HepG2 (cell line): ENCODE measurements at regions not wholly inside any gene's neighbourhood (a gene's known extent, or its start where the extent isn't known, plus 50 kb on each side); places are given as distances from the start of the nearest gene placed in this dataset.

ENCODE experiments used
- ATAC-seq: fragments of 200-7000 bp; cut with Tn5 transposase; 3 replicates; pipeline ENCODE4 v1.9.1; 2020; ENCODE audit warnings: mild to moderate bottlenecking, moderate library complexity
- BruUV-seq: library from RNA; stranded (reverse); fragments of 400-500 nt; replicated peaks from 2 replicates; lab custom pipeline; 2021; lab: Mats Ljungman, UMichigan
- CTCF ChIA-PET: fragments of 300-600 bp; formaldehyde crosslinking; extraction: SDS; loops from one replicate; lab custom pipeline; 2021; ENCODE audit warnings: low total read pairs, inconsistent platforms, low intra/inter-chr PET ratio; lab: Yijun Ruan, JAX
- POLR2A ChIA-PET: fragments of 350-600 bp; sonication (Branson Sonifier 250); formaldehyde crosslinking; loops from one replicate; lab custom pipeline; 2020; ENCODE audit warnings: antibody characterized with exemption, inconsistent platforms; lab: Yijun Ruan, JAX
- DNase-seq: peaks from one replicate; pipeline ENCODE4 v3.0.0-alpha.2; 2015; ENCODE audit warnings: low spot score
- FAIRE-seq: peaks from 3 replicates; lab custom pipeline; 2011; peaks lifted over from hg19 to GRCh38; lab: Jason Lieb, UNC
- H2AFZ ChIP-seq: one replicate; pipeline ENCODE4 v1.6.1; 2011; ENCODE audit warnings: low read length, inconsistent platforms
- H3K27ac ChIP-seq: fragments of 300-600 bp; 3 replicates; pipeline ENCODE4 v1.8.0; 2011; ENCODE audit warnings: mixed run types, mild to moderate bottlenecking, mixed read lengths, low read length, inconsistent platforms; ENCODE audit not compliant: insufficient read depth; ENCODE audit errors: extremely low read length
- H3K27me3 ChIP-seq, 2 experiments: fragments of 200-600 bp in 1 of 2; 2 replicates in 1 of 2; 3 replicates in 1 of 2; pipeline versions ENCODE4 v1.6.0 to v1.8.0; 2011; ENCODE audit warnings: low read length in 2 of 2, mild to moderate bottlenecking in 2 of 2, moderate library complexity in 2 of 2, inconsistent platforms in 1 of 2; ENCODE audit not compliant: insufficient read depth in 2 of 2, control insufficient read depth in 1 of 2
- H3K36me3 ChIP-seq, 2 experiments: fragments of 200-600 bp in 1 of 2; replicated peaks in 1 of 2; 2 replicates in 1 of 2; 3 replicates in 1 of 2; pipeline versions ENCODE4 v1.5.1 to v1.8.0; 2011; ENCODE audit warnings: low read length in 2 of 2, inconsistent platforms in 1 of 2; ENCODE audit not compliant: insufficient read depth in 2 of 2, control insufficient read depth in 1 of 2
- H3K4me1 ChIP-seq: 2 replicates; pipeline ENCODE4 v1.5.1; 2012; ENCODE audit warnings: low read length, inconsistent platforms; ENCODE audit not compliant: insufficient read depth
- H3K4me2 ChIP-seq: 2 replicates; pipeline ENCODE4 v1.6.0; 2011; ENCODE audit warnings: low read depth, low read length, inconsistent platforms
- H3K4me3 ChIP-seq, 3 experiments: fragments of 200-600 bp in 1 of 3; sonication (generic), shearing (Covaris generic) in 1 of 3; replicated peaks in 1 of 3; 2 replicates each; pipeline ENCODE4 v1.5.1; 2011 to 2016; ENCODE audit warnings: low read length in 3 of 3, inconsistent platforms in 2 of 3, low read depth in 2 of 3, mild to moderate bottlenecking in 2 of 3, control low read depth in 1 of 3, mixed read lengths in 1 of 3; ENCODE audit not compliant: insufficient read depth in 1 of 3
- H3K79me2 ChIP-seq: one replicate; pipeline ENCODE4 v1.6.1; 2011; ENCODE audit warnings: low read length, inconsistent platforms; ENCODE audit not compliant: insufficient read depth
- H3K9ac ChIP-seq: 2 replicates; pipeline ENCODE4 v1.6.0; 2011; ENCODE audit warnings: mild to moderate bottlenecking, low read depth, low read length, inconsistent platforms; ENCODE audit not compliant: insufficient read depth
- H3K9me3 ChIP-seq: 2 replicates; pipeline ENCODE4 v1.5.1; 2012; ENCODE audit warnings: mild to moderate bottlenecking, low read length
- H4K20me1 ChIP-seq: 2 replicates; pipeline ENCODE4 v1.6.0; 2011; ENCODE audit warnings: inconsistent platforms, mild to moderate bottlenecking, low read length, moderate library complexity; ENCODE audit not compliant: insufficient read depth
- CAMTA2 ChIP-seq: sonication (generic); formaldehyde crosslinking; IDR thresholded peaks from 2 replicates; pipeline ENCODE4 v1.4.0; 2020; ENCODE audit warnings: mild to moderate bottlenecking, missing genetic modification reagents, borderline replicate concordance
- DPF2 ChIP-seq: sonication (generic); formaldehyde crosslinking; IDR thresholded peaks from 2 replicates; pipeline ENCODE4 v1.4.0; 2020; ENCODE audit warnings: mild to moderate bottlenecking, low read depth, missing genetic modification reagents, borderline replicate concordance
- HOXA5 ChIP-seq: sonication (generic); formaldehyde crosslinking; IDR thresholded peaks from 2 replicates; pipeline ENCODE4 v1.4.0; 2020; ENCODE audit warnings: missing genetic modification reagents
- IRX3 ChIP-seq: sonication (generic); formaldehyde crosslinking; IDR thresholded peaks from 2 replicates; pipeline ENCODE4 v1.8.1; 2023; ENCODE audit warnings: mild to moderate bottlenecking, low read depth, missing genetic modification reagents, borderline replicate concordance
- MAF1 ChIP-seq: sonication (generic); formaldehyde crosslinking; IDR thresholded peaks from 2 replicates; pipeline ENCODE4 v1.5.0; 2020; ENCODE audit warnings: missing genetic modification reagents, borderline replicate concordance
- MIER3 ChIP-seq: IDR thresholded peaks from 2 replicates; pipeline ENCODE4 v1.6.1; 2016; ENCODE audit warnings: missing compliant biosample characterization, borderline replicate concordance
- SMARCE1 ChIP-seq: fragments of 450-650 bp; IDR thresholded peaks from 2 replicates; pipeline ENCODE4 v1.6.1; 2017; ENCODE audit warnings: borderline replicate concordance
- THAP7 ChIP-seq: sonication (generic); formaldehyde crosslinking; IDR thresholded peaks from 2 replicates; pipeline ENCODE4 v1.8.1; 2023; ENCODE audit warnings: mild to moderate bottlenecking, missing genetic modification reagents
- ZBTB38 ChIP-seq: sonication (generic); formaldehyde crosslinking; IDR thresholded peaks from 2 replicates; pipeline ENCODE4 v1.5.1; 2020; ENCODE audit warnings: mild to moderate bottlenecking, missing genetic modification reagents
- ZNF235 ChIP-seq: sonication (generic); formaldehyde crosslinking; IDR thresholded peaks from 2 replicates; pipeline ENCODE4 v1.8.1; 2023; ENCODE audit warnings: mild to moderate bottlenecking, missing genetic modification reagents, borderline replicate concordance
- ZNF580 ChIP-seq: IDR thresholded peaks from 2 replicates; pipeline ENCODE4 v1.6.1; 2016; ENCODE audit warnings: low read depth, borderline replicate concordance
- ZNF691 ChIP-seq: sonication (generic); formaldehyde crosslinking; IDR thresholded peaks from 2 replicates; pipeline ENCODE4 v1.4.0; 2020; ENCODE audit warnings: missing genetic modification reagents, low read depth, mild to moderate bottlenecking, borderline replicate concordance
- ZNF782 ChIP-seq: sonication (generic); formaldehyde crosslinking; IDR thresholded peaks from 2 replicates; pipeline ENCODE4 v1.4.0; 2020; ENCODE audit warnings: missing genetic modification reagents, mild to moderate bottlenecking, borderline replicate concordance
- ZSCAN31 ChIP-seq: sonication (generic); formaldehyde crosslinking; IDR thresholded peaks from 2 replicates; pipeline ENCODE4 v1.5.0; 2020; ENCODE audit warnings: low read depth, mild to moderate bottlenecking, missing genetic modification reagents
- WGBS: methylation state at CpG from one replicate; pipeline ENCODE4 v1.1.6; 2017; ENCODE audit warnings: low lambda C conversion rate; 5-methylcytosine and 5-hydroxymethylcytosine counted together
- in situ Hi-C: cut with HindIII; loops from 2 replicates; pipeline ENCODE4 v1.10.0; 2017; ENCODE audit warnings: low pct_unique_long_range_greater_than_20kb; ENCODE audit not compliant: extremely low pct_ligation_motif_present
- intact Hi-C: fragments of 100-400 bp; cut with micrococcal nuclease; formaldehyde crosslinking; loops from one replicate; pipeline ENCODE4 v1.10.0; 2022; ENCODE audit not compliant: unreplicated experiment

- Histone ChIP-seq H3K9ac (no peak overlapping the region), H3K79me2 (no peaks in the 10 kb centered on the region), H3K4me1 (peaks cover 29% of the 10 kb centered on the region), H3K4me2 (no peak overlapping the region), H3K9me3 (no peaks in the 10 kb centered on the region), H2AFZ (no peak overlapping the region), H3K36me3 (no peaks in the 10 kb centered on the region), H3K27me3 (peaks cover 0 to 2% of the 10 kb centered on the region in 2 experiments; a peak in 1 of 5 replicates), H3K4me3 (no peak overlapping the region), H4K20me1 (no peaks in the 10 kb centered on the region), H3K27ac (no peak overlapping the region)
- ChIA-PET CTCF (no interaction called here), POLR2A (no interaction called here)
- ATAC-seq (no peak), FAIRE-seq (no peak), DNase-seq (no peak)
- in situ Hi-C loops (no loop called here), intact Hi-C loops (no loop called here)
- TF ChIP-seq THAP7 (CRISPR knock-in tag) (no peak), ZNF235 (CRISPR knock-in tag) (no peak), ZNF691 (CRISPR knock-in tag) (no peak), HOXA5 (no peak), ZNF580 (CRISPR knock-in tag) (no peak)
- no TSS peak for BruUV-seq
- 0% methylated on average over 1 of the region's 1 CpG for WGBS
Measured at GRCh38 chr5:77876316-77876715, 100.2 kb upstream of the TBCA start.

- ChIA-PET CTCF (no interaction called here), POLR2A (no interaction called here)
- no peak overlapping the region for H2AFZ ChIP-seq
- DNase-seq (no peak), FAIRE-seq (no peak), ATAC-seq (no peak)
- WGBS, result 38% methylated on average over 6 of the region's 6 CpGs
- H3K36me3 ChIP-seq, result no peaks in the 10 kb centered on the region
- H4K20me1 ChIP-seq, result no peaks in the 10 kb centered on the region
- H3K4me1 ChIP-seq, result peaks cover 18% of the 10 kb centered on the region
- BruUV-seq, result no TSS peak
- no peak overlapping the region for H3K27ac ChIP-seq
- intact Hi-C loops (no loop called here), in situ Hi-C loops (no loop called here)
- H3K9me3 ChIP-seq, result no peaks in the 10 kb centered on the region
- H3K9ac ChIP-seq, result no peak overlapping the region
- no peak overlapping the region for H3K4me3 ChIP-seq
- TF ChIP-seq ZBTB38 (no peak), ZSCAN31 (no peak), IRX3 (CRISPR knock-in tag) (no peak), ZNF782 (CRISPR knock-in tag) (no peak), CAMTA2 (CRISPR knock-in tag) (no peak), MIER3 (CRISPR knock-in tag) (no peak), DPF2 (CRISPR knock-in tag) (no peak), SMARCE1 (no peak), MAF1 (CRISPR knock-in tag) (no peak)
- H3K79me2 ChIP-seq, result no peaks in the 10 kb centered on the region
- H3K27me3 ChIP-seq, result peaks cover under 1 to 2% of the 10 kb centered on the region in 2 experiments; a peak in 1 of 5 replicates
- H3K4me2 ChIP-seq, result no peak overlapping the region
Measured at GRCh38 chr5:77874691-77875090, 98.6 kb upstream of the TBCA start.
